IPS DF 6.9 (cell line): ENCODE measurements at regions not wholly inside any gene's neighbourhood (a gene's known extent, or its start where the extent isn't known, plus 50 kb on each side); places are given as distances from the start of the nearest gene placed in this dataset.
"Not testable (repeated sequence)": the region's sequence is repeated elsewhere in the genome, so short reads cannot be mapped to it uniquely, and the experiment has no call there.

ENCODE experiments used
- DNase-seq: peaks from one replicate; pipeline ENCODE4 v3.0.0-alpha.2; 2013; ENCODE audit warnings: low read depth, low spot score
- H3K27ac ChIP-seq: one replicate; pipeline ENCODE4 v1.5.1; 2013; ENCODE audit warnings: low read length, control low read depth
- H3K27me3 ChIP-seq: 2 replicates; pipeline ENCODE4 v1.6.1; 2013; ENCODE audit warnings: mild to moderate bottlenecking, low read length; ENCODE audit not compliant: control insufficient read depth, insufficient read depth
- H3K36me3 ChIP-seq: 2 replicates; pipeline ENCODE4 v1.6.1; 2013; ENCODE audit warnings: low read length; ENCODE audit not compliant: control insufficient read depth, insufficient read depth
- H3K4me1 ChIP-seq: 2 replicates; pipeline ENCODE4 v1.6.1; 2013; ENCODE audit warnings: low read length; ENCODE audit not compliant: control insufficient read depth, insufficient read depth
- H3K4me3 ChIP-seq: 2 replicates; pipeline ENCODE4 v1.5.1; 2013; ENCODE audit warnings: mild to moderate bottlenecking, low read length
- H3K9me3 ChIP-seq: 2 replicates; pipeline ENCODE4 v1.6.1; 2013; ENCODE audit warnings: low read length, inconsistent platforms; ENCODE audit not compliant: control insufficient read depth, insufficient read depth
- WGBS: extraction: QIAGEN DNeasy Blood & Tissue Kit; methylation state at CpG from one replicate; pipeline ENCODE4 v1.1.7; 2013; ENCODE audit warnings: mixed read lengths, missing lambda C conversion rate; ENCODE audit not compliant: insufficient read length, insufficient coverage; 5-methylcytosine and 5-hydroxymethylcytosine counted together

GRCh38 chr2:222760301-222760897 lies 88.9 kb downstream of the MOGAT1 start:
- Histone ChIP-seq H3K9me3 (no peaks in the 10 kb centered on the region), H3K36me3 (no peaks in the 10 kb centered on the region), H3K27ac (no peak overlapping the region), H3K4me1 (no peaks in the 10 kb centered on the region), H3K27me3 (no peaks in the 10 kb centered on the region), H3K4me3 (no peak overlapping the region)
- no CpG with 5 or more reads among the region's 7 CpGs for WGBS
- DNase-seq = no peak

GRCh38 chr2:222761888-222762287 lies 90.4 kb downstream of the MOGAT1 start:
- no peak overlapping the region for H3K27ac ChIP-seq
- DNase-seq = no peak
- no peaks in the 10 kb centered on the region for H3K36me3 ChIP-seq
- no peaks in the 10 kb centered on the region for H3K27me3 ChIP-seq
- H3K4me1 ChIP-seq = no peaks in the 10 kb centered on the region
- no CpG with 5 or more reads among the region's 3 CpGs for WGBS
- no peak overlapping the region for H3K4me3 ChIP-seq
- H3K9me3 ChIP-seq = no peaks in the 10 kb centered on the region

- H3K4me3 ChIP-seq = no peak overlapping the region
- no peaks in the 10 kb centered on the region for H3K27me3 ChIP-seq
- H3K4me1 ChIP-seq = no peaks in the 10 kb centered on the region
- H3K36me3 ChIP-seq = no peaks in the 10 kb centered on the region
- no peaks in the 10 kb centered on the region for H3K9me3 ChIP-seq
- DNase-seq = no peak
- WGBS = no CpG with 5 or more reads among the region's 2 CpGs
- H3K27ac ChIP-seq = no peak overlapping the region
Measured at GRCh38 chr2:222762342-222762741, 90.9 kb downstream of the MOGAT1 start.

- WGBS = no CpG with 5 or more reads among the region's 5 CpGs
- not testable (repeated sequence) for H3K27ac ChIP-seq, H3K9me3 ChIP-seq, H3K4me3 ChIP-seq, H3K4me1 ChIP-seq, H3K36me3 ChIP-seq, DNase-seq, H3K27me3 ChIP-seq
Measured at GRCh38 chr2:222765883-222766282, 94.4 kb downstream of the MOGAT1 start.

GRCh38 chr2:222768019-222768418 lies 92.8 kb upstream of the ACSL3 start:
- H3K27ac ChIP-seq, H3K9me3 ChIP-seq, H3K36me3 ChIP-seq, H3K4me3 ChIP-seq, DNase-seq, H3K27me3 ChIP-seq, H3K4me1 ChIP-seq: not testable (repeated sequence)
- no CpG with 5 or more reads among the region's 6 CpGs for WGBS

- WGBS = no CpG with 5 or more reads among the region's 5 CpGs
- Histone ChIP-seq H3K4me1 (no peaks in the 10 kb centered on the region), H3K9me3 (no peaks in the 10 kb centered on the region), H3K36me3 (no peaks in the 10 kb centered on the region), H3K27ac (no peak overlapping the region), H3K4me3 (no peak overlapping the region), H3K27me3 (no peaks in the 10 kb centered on the region)
- no peak for DNase-seq
Measured at GRCh38 chr2:222769446-222769845, 91.4 kb upstream of the ACSL3 start.

DNA sequence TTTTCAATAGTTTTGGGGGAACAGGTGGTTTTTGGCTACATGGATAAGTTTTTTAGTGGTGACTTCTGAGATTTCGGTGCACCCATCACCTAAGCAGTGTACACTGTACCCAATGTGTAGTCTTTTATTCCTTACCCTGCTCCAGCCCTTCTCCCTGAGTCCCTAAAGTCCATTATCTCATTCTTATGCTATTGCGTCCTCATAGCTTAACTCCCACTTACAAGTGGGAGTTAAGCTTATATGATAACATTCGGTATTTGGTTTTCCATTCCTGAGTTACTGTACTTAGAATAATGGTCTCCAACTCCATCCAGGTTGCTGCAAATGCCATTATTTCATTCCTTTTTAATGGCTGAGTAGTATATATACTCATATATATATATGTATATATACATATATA lies 90.9 kb upstream of the ACSL3 start:
- peaks cover under 1% of the 10 kb centered on the region; the same call in 1 of the 2 replicates for H3K4me1 ChIP-seq
- no peak for DNase-seq
- no peak overlapping the region for H3K27ac ChIP-seq
- no peaks in the 10 kb centered on the region for H3K27me3 ChIP-seq
- H3K9me3 ChIP-seq = no peaks in the 10 kb centered on the region
- no peaks in the 10 kb centered on the region for H3K36me3 ChIP-seq
- H3K4me3 ChIP-seq = no peak overlapping the region
- no CpG with 5 or more reads among the region's 3 CpGs for WGBS

DNA sequence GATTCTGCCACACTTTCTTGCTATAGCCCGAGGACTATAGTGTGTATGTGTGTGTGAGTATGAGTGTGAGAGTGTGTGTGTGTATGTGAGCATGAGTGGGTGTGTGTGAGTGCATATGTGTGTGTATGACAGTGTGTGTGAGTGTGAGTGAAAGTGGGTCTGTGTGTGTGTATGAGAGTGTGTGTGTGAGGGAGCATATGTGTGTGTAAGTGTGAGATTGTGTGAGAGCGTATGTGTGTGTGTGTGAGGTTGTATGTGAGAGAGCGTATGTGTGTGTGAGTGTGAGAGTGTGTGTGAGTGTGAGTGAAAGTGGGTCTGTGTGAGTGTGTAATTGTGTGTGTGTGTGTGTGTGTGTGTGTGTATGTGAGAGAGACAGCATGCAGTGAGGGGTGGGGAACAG lies 89.0 kb upstream of the ACSL3 start:
- peaks cover 1% of the 10 kb centered on the region; the same call in 1 of the 2 replicates for H3K4me1 ChIP-seq
- no peak overlapping the region for H3K4me3 ChIP-seq
- H3K27me3 ChIP-seq = no peaks in the 10 kb centered on the region
- WGBS = 100% methylated on average over 2 of the region's 3 CpGs
- H3K9me3 ChIP-seq = no peaks in the 10 kb centered on the region
- no peak overlapping the region for H3K27ac ChIP-seq
- no peak for DNase-seq
- H3K36me3 ChIP-seq = no peaks in the 10 kb centered on the region

DNA sequence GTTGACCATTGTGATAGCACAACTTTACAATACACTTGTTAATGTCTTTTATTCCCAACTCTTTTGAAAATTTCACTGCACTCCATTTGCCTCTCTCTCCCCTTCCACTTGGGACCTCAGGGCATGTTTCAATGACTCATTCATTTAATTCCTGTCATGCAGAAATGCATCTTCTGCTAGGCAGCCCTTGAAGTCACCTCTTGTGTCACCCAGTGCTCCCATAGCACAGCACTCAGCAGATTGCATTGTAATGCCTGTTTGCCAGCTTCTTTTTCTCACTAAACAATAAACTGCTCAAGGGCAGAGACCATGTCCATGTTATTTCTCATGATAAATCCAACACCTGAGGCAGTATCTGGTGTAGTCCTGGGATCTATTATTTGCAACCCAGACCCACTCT lies 85.9 kb upstream of the ACSL3 start:
- peaks cover 1% of the 10 kb centered on the region; the same call in 1 of the 2 replicates for H3K4me1 ChIP-seq
- no peak overlapping the region for H3K27ac ChIP-seq
- no peak overlapping the region for H3K4me3 ChIP-seq
- no peaks in the 10 kb centered on the region for H3K36me3 ChIP-seq
- H3K27me3 ChIP-seq = no peaks in the 10 kb centered on the region
- no peaks in the 10 kb centered on the region for H3K9me3 ChIP-seq
- DNase-seq = no peak

- H3K4me3 ChIP-seq = no peak overlapping the region
- H3K27ac ChIP-seq = no peak overlapping the region
- WGBS = no CpG with 5 or more reads among the region's 3 CpGs
Measured at GRCh38 chr2:222776792-222777191, 84.0 kb upstream of the ACSL3 start.

DNA sequence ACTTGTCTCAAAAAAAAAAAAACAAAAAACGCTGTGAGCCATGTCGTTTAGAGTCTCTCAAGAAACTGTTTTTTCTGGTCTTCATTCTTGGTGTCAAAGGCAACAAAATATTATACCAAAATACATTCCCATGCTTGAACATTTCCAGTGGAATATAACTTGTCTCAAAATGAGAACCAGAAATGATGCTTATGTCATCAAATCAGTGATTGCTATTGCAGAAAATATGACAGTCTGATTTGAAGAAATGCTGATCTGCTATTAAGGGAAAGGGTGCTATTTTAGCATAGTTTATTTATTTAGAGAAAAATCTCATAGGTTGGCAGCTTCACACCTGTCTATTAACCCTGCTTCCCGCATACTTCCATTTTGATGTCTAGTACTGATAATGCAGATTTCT lies 82.4 kb upstream of the ACSL3 start:
- no peak overlapping the region for H3K4me3 ChIP-seq
- no peaks in the 10 kb centered on the region for H3K27me3 ChIP-seq
- no peaks in the 10 kb centered on the region for H3K36me3 ChIP-seq
- H3K4me1 ChIP-seq = peaks cover 1% of the 10 kb centered on the region; the same call in 1 of the 2 replicates
- no peak for DNase-seq
- H3K27ac ChIP-seq = no peak overlapping the region
- no peaks in the 10 kb centered on the region for H3K9me3 ChIP-seq
- WGBS = no CpG with 5 or more reads among the region's 3 CpGs

More at GRCh38 chr2:222776792-222777191, 84.0 kb upstream of the ACSL3 start:
- Histone ChIP-seq H3K27me3 (no peaks in the 10 kb centered on the region), H3K4me1 (peaks cover 1% of the 10 kb centered on the region; the same call in 1 of the 2 replicates), H3K9me3 (no peaks in the 10 kb centered on the region), H3K36me3 (no peaks in the 10 kb centered on the region)
- no peak for DNase-seq
